ENCODE measurements at regions not wholly inside any gene's neighbourhood (a gene's known extent, or its start where the extent isn't known, plus 50 kb on each side); places are given as distances from the start of the nearest gene placed in this dataset.

DNA sequence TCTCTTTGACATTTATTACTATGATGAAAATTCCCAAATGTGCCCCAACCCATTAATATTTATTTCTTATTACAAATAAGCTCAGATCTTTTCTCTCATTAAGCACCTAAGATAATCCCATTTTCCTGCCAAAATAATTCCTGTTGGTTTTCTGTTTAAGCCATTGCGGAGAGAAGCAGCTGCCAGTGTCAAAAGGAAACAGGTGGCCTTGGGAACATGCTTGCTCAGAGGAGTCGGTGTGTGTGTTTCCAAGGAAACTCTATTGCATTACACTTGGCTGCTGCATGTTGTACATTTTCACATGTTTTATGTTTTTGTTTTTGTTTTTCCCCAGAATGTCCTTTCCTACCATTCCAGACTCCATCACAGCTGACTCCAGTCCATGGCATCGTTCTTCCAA lies 56.4 kb downstream of the CD24 start:
- no peak for DNase-seq

DNA sequence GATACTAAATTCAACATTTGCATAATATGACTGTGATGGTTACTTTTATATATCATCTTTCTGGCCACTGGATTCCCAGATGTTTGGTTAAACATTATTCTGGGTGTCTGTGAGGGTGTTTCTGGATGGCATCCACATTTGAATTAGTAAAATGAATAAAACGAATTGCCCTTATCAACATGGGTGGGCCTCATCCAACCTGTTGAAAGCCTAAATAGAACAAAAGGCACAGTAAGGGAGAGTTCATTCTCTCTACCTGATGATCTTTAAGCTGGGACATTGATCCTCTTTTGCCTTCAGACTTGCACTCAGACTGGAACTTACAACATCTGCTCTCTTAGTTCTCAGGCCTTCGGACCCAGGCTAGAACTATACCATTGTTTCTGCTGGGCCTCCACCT lies 57.6 kb downstream of the CD24 start:
- no peak for DNase-seq

DNA sequence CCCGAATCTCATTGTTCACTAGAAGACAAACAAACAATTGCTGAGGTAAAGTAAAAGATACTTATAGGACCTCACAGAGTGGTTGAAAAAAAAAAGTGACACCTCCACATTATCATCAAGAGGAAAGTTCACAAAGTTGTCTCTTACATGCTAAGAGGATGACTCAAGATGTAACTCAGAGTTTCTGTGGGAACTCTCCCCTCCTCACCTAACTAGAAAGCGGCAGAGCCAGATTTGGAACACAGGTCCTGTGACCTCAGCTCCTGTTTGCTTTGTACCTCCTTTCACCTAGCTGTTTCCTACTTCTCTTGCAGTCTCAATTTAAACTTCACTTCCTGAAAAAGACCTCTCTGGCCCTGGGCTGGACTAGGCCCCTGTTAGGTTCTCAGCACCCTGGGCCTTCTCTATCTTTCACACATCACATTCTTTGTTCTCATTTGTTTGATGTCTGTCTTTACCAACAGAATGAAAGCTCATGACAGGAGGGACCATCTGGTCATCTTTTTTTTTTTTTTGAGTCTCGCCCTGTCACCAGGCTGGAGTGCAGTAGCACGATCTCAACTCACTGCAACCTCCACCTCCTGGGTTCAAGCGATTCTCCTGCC lies 60.8 kb downstream of the CD24 start:
- DNase-seq = no peak

DNA sequence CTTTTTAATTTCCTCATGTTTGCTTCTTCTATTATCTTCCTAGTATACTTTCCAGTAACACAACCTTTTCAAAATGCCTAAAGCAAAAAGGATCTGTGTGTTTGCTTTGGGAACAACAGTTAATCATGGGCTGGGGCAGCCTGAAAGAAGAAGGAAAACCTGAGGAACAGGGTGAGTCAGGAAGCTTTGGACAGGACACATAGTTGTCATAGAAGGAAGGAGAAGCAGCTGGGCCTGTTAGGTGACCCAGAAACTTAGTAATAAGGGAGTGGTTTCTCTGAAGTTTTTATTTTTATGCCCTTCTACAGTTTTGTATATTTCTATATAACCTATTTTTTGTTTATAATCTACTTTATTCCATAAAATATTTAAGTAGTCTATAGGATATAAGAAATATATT lies 61.4 kb downstream of the CD24 start:
- DNase-seq = no peak

DNA sequence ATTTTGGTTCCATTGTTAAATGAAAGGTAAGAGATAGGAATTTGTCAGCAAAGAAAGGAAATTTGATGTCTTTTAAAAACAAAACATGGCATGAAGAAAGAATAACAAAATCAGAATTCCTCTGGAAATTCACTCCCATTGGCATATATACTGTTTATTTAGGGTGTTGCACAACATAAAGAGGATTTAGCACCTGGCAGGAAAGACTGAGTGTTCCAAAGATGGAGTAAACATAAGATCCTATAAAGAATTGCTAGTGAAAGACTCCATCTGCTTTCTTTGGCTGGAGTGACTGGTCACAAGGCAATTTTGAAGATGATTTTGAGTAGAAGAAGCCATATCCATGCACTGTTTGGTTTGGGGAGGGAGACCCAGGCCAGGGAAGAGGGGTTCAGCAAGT lies 62.4 kb downstream of the CD24 start:
- no peak for DNase-seq

DNA sequence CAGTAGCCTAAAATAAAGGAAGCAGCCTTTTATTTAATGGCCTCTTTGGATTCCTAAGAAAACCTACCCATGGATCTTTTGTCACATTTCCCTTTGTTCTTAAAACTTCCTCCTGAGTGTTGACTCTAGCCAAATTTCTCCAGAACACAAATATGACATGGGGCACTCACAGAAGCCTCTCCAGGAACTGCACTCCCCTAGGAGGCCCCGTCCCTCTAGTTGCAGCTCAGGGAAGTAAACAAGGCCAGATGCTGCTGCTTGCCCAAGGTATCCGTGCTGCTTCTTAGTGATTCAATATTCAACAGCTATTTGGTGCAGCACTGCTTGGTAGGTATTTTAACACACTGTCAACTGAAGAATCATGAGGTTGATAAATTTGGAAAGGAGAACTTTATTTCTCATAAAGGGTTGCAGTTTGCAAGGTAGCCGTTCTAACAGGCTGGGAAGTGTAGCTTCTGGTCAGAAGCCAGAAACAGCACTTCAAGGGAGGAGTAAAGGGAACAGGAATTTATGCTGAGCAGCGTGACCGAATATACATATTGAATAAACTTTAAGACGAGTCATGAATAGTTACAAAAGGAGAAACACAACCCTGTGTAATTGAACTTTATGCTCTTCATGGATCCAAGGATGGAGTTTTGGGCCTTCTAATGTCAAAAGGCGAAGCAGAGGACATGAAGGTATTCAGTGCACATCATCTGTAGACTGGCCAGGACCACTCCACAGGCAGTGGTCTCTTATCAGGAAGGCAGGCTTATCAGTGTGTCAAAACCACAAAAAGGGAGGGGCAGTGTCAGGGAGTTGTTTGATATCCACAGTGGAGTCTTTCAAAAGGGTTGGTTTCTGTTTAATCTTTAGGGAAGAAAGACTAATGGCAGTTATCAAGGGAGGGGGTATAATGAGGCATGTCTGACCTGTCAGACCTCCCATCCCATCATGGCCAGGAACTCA lies 63.3 kb downstream of the CD24 start:
- DNase-seq = no peak

DNA sequence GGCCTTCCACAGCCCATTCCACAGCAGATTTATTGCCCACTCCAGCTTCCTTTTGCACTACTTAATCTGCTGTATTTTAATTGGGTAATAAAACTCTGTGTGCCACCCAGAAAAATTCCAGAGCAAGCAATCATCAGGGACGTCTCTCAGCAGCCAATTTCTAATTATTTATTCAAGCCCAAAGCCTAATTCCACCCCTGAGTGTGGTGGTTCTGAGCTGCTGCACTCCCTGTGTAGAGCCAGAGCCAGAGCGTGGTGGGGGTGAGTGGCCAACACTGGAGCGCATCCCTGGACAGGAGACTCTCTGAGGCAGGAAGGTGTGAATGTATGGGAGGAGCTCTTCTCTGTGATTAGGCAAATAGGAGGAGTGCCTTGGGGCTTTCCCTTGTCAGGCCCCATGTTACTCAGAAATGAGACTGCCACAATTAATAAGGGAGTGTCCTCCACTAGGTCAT lies 66.1 kb downstream of the CD24 start:
- peak; percentile 58 for DNase-seq

DNA sequence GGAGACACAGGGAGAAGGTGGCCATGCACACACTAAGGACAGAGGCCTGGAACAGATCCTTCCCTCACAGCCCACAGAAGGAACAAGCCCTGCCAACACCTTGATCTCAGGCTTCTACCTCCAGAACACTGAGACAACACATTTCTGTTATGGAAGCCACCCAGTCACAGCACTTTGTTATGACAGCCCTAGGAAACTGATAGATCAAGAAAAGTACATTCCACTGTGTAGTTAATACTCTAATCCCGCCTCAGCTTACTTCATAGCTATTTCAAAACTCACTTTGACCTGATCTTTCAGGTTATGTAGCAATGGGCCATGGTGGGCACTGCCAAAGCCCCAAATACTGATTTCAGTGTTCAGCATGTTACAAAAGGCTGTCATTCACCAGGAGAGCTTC lies 66.8 kb downstream of the CD24 start:
- DNase-seq = no peak

DNA sequence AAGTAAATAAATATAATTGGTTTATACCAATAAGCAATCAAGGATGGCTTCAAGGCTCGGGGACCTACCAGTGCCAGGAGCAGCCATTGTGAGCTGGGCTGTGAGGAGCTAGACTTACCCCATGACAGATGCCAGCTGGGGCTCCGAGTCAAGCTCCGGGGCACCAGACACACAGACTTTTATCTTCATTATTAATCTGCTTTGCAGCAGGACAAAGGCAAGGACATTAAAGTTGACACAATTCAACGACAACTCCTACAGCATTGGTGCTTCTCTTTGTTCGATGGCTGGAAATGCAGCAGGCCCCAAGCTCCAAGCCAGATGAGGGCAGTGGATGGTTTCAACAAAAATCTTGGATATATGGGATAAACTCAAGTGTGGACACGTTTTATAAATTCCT lies 68.3 kb downstream of the CD24 start:
- no peak for DNase-seq

DNA sequence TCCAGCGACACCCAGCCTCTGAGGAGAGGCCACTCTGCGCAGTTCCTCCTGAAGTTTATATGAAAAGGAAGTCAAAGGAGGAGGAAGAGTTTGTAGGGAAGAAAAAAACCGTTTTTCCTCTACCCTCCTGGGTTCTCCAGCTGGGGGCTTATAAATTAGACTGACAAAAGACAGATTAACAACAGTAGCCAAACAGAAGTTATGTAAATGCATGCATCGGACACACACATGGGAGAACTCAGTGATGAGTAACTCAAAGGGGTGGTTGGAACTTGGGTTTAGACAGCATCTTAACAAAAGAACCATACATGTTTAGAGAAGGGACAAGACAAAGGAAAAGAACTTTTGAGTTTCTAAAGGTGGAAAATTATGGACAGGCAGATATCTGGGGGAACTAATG lies 71.2 kb downstream of the CD24 start:
- no peak for DNase-seq

DNA sequence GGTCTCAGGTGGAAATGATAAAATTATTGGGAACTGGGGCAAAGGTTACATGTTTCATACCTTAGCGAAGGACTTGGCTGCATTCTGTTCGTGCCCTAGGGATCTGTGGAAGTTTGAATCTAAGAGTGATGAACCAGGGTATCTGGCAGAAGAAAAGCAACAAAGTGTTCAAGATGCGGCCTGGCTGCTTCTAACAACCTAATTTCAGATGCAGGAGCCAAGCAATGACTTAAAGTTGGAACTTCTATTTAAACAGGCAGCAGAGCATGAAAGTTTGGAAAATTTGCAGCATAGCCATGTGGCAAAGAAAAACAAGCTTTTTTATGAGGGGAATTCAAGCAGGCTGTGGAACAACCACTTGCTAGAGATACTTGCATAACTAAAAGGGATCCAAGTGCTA lies 73.5 kb downstream of the CD24 start:
- DNase-seq = no peak

DNA sequence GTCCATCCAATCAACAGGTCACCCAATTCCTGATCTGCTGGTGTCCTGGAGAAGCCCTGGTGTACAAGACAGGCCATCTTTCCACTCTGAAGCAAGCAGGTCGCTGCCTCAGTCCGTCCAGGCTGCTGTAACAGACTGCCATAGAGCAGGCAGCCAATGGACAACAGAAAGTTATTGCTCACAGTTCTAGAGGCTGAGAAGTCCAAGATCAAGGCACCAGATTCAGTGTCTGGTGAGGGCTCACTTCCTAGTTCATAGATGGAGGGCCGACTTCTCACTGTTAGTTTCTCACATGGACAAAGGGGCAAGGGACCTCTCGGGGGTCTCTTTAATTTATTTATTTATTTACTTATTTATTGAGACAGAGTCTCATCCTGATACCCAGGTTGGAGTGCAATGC lies 74.8 kb downstream of the CD24 start:
- DNase-seq = no peak

DNA sequence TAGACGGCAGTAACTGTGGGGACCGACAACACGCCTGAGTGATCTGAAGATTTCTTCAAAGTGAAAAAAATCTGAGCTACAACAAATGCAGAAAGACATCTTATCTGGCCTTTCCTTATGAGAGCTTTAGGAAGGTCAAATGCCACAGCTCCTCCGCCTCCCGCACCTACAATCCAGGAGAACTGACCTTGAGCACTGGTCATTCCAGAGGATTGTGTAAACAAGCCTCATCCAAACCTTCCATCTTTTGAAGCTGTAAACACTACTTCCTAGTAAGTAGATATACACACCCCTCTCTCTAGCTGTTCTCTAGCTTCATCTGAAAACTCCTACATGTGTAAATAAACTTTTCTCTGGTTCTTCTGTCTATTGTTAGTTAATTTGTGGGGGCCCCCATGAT lies 76.9 kb downstream of the CD24 start:
- DNase-seq = no peak

DNA sequence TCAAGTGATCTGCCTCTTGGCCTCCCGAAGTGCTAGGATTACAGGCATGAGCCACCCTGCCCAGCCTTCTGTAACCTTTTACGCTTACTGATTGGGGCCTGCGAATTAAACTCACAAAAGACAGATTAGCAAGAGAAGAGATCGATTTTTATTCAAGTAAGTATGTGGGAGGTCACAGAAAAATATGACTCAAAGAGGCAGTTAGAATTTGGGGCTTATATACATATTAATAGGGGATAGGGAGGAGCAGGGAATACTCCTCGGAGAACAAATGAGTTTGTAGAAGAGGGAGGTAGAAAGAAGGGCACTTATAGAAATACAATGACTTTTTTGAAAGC lies 78.9 kb downstream of the CD24 start:
- DNase-seq = no peak

DNA sequence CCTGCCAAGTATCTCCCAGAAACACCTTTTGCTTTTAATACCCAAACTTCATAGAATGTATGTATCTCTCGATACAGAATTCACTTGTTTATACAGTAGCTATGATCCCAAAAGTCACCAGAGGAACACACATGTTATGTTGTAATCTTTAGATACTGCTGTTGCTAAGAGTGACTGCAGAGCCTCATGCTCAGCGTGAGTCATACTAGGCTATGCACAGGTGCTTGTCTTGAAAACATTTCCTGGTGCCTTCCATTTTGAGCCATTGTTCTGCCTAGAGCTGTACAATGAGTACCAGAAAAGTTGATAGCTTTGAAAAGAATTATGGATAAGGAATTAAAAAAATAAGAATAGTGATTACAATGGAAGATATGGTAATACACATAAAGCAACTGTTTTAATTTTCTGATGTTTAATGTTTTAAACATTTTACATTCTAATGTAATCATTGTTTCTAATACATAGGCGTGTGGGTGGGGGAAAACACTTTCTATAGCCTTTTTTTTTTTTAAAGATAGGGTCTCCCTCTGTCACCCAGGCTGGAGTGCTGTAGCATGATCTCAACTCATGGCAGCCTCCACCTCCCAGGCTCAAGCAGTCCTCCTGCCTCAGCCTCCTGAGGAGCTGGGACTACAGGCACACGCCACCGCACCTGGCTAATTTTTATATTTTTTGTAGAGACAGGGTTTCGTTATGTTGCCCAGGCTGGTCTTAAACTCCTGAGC lies 79.4 kb downstream of the CD24 start:
- no peak for DNase-seq

DNA sequence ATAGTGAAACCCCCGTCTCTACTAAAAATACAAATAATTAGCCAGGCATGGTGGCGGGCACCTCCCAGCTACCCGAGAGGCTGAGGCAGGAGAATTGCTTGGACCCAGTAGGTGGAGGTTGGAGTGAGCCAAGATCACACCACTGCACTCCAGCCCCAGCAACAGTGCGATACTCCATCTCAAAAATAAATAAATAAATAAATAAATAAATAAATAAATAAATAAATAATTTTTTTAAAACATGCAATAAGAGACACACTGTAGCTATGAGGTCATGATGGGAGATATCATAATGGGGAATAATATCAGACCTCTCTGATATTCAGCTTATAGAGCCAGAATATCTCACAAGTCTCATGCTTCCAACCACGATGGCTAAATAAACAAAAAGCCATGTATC lies 82.3 kb downstream of the CD24 start:
- DNase-seq = no peak

DNA sequence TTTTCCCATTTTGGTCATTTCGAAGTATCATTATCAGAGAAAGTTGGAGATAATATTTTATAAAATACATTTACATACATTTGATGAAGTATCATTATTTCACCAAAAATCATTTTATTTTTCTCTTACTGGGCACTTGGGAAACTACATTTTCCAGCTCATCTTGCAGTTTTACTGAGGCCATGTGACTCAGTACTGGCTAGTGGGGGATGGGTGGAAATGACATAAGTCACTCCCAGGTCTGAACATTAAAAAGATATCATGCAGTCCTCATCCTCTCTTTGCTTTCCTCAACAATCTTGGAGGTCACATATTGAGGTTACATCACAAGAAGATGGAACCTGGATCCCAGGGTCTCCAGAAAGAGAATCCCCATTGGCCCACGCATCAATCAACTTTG lies 84.1 kb downstream of the CD24 start:
- no peak for DNase-seq

DNA sequence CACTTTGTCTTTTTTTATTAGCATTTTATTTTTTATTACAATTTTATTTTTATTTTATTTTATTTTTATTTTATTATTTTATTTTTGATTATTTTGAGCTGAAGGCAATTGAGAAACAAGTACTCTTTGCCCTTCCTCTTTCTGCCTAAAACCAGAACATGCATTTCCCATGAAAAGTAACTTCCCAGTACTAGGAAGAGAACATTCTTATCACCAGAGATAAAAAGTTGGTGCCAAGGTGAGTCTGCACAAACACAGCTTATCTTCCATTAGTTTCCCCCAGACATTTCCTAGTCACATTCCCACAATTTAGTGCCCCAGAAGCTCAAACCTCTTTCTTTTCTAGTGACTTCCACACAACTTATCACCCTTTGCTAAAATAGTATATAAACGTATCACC lies 84.8 kb downstream of the CD24 start:
- DNase-seq = no peak

DNA sequence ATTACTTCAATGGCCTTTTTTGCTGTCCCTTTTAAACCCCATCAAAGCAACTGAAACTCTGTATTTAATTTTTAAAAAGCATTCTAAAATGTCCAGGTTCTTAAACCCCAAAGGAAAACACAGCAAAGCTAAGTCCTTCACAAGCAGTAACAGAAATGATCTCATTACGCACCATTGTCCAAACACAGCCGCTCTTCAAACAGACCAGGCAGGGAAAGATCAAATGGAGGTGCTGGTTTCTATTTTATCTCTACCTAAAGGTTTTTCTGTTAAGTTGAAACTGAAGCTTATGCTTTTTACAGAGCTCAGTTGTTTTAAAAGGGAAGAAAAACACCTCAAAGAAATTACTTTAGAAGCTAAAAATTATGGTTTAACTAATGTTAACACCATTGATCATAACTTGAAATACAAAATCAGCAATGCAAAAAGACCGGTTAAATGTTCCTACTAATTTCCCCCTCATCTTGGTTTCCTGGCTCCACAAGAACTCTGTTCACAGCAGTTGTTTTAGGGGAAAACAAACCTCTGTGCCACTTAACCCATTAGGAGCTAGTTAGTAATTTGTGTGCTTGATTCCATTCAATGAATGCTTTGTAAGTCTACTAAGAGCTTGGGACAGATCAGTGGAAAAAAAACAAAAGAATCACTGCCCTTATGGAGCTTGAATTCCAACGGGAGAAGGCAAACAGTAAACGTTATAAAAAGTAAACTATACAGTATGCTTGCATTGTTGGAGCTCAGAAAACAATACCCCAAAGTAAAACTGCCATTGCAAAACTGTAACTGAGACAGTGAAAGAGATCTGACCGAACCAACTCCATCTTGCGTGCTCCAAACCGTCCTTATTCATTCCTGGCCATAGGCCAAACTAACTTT lies 87.4 kb downstream of the CD24 start:
- no peak for DNase-seq

DNA sequence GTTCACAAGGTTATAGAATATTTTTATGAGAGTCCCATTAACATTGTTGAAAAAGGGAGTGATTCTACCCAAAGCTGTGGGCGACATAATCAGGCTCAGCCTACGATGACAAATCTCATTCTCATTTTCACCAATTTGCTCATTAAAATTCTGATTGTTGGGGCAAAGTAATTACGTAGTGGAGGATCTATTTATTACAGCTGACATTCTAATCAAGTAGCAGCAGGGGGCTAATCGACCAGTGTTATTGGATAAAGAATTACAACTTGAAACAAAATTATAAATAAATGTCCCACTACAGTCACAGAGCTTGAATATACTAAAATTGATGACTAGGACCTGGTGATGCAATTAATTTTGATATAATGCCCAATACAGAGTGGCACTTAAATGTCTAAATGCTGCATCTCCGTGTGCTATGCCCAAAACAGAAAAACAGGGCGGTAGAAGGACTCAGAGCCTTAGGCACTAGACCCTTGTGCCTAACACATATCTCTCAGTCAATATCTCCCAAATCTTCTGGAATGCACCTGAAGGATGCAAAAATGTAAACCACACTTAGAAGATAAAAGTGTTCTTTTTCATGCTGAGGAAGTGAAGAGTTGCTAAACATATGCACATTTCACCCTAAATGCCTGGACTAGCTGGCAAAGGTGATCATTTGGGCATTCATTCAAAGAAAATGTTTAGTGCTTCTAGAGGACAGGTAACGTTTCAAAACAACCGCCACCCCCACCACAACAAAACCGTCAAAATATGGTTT lies 88.3 kb downstream of the CD24 start:
- no peak for DNase-seq

DNA sequence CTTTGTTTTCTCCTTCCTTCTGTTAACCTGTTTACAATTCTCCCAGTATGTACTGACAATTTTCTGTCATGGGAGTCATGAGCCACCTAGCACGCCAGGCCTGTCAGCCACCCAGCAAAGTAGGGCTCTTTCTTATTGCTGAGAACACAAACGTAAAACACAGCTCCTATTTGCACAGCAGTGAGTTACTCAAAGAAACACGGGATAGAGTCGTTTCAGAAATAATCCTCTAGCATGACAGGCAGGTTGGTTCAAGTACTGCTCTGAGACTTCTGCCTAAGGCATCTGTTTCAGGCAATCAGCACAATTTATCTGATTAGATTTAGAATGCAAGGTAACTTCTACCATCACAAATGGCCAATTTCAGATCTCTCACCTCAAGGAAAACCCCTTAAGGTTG lies 88.8 kb downstream of the CD24 start:
- no peak for DNase-seq

Measured in renal pelvis (tissue), 1 donor.